HCT116 (cell line): ENCODE measurements at regions not wholly inside any gene's neighbourhood (a gene's known extent, or its start where the extent isn't known, plus 50 kb on each side); places are given as distances from the start of the nearest gene placed in this dataset.

Experiments
- ATAC-seq: fragments of 200-7000 bp; cut with Tn5 transposase; 2 replicates; pipeline ENCODE4 v1.9.1; 2020; ENCODE audit warnings: mild to moderate bottlenecking, moderate library complexity
- BruUV-seq: library from RNA; stranded (reverse); fragments of 400-500 nt; replicated peaks from 2 replicates; lab custom pipeline; 2021; lab: Mats Ljungman, UMichigan
- CTCF ChIA-PET: fragments of 300-600 bp; sonication (Branson Sonifier 250); formaldehyde crosslinking; loops from one replicate; lab custom pipeline; 2021; ENCODE audit warnings: antibody characterized with exemption; lab: Charles Lee
- POLR2A ChIA-PET: fragments of 300-600, 350-600 bp; sonication (Branson Sonifier 250); formaldehyde crosslinking; loops from one replicate; lab custom pipeline; 2021; ENCODE audit warnings: antibody characterized with exemption; lab: Charles Lee
- RAD21 ChIA-PET, 2 experiments: fragments of 300-600 bp; sonication (Branson Sonifier 250); formaldehyde crosslinking; loops; one replicate each; lab custom pipeline; 2023; ENCODE audit warnings: low total read pairs in 2 of 2; ENCODE audit not compliant: uncharacterized antibody in 2 of 2, unreplicated experiment in 2 of 2, low non-redundant PET in 1 of 2; lab: Charles Lee
- DNase-seq: peaks from one replicate; pipeline ENCODE4 v3.0.0-alpha.2; 2010; ENCODE audit warnings: low read depth, low spot score
- H2AFZ ChIP-seq: fragments of 200-600 bp; shearing (Covaris generic), sonication (generic); 2 replicates; pipeline ENCODE4 v1.6.1; 2017; ENCODE audit warnings: low read depth, mixed run types, mixed read lengths, antibody characterized with exemption, low read length; ENCODE audit not compliant: poor library complexity, severe bottlenecking
- H3K27ac ChIP-seq: 2 replicates; pipeline ENCODE4 v1.5.1; 2012; ENCODE audit warnings: low read depth, low read length
- H3K27me3 ChIP-seq: fragments of 200-600 bp; sonication (generic); 2 replicates; pipeline ENCODE4 v1.6.1; 2016; ENCODE audit warnings: mixed run types, low read length, mixed read lengths; ENCODE audit not compliant: insufficient read depth
- H3K36me3 ChIP-seq, 2 experiments: fragments of 200-500 bp in 1 of 2; fragments of 200-600 bp in 1 of 2; sonication (Bioruptor generic) in 1 of 2; sonication (generic) in 1 of 2; 2 replicates each; pipeline versions ENCODE4 v1.5.1 to v1.6.1; 2014 to 2016; ENCODE audit warnings: low read length in 2 of 2, inconsistent platforms in 1 of 2, mixed read lengths in 1 of 2, mixed run types in 1 of 2; ENCODE audit not compliant: insufficient read depth in 2 of 2, control insufficient read depth in 1 of 2
- H3K4me1 ChIP-seq, 2 experiments: fragments of 200-600 bp in 1 of 2; sonication (generic) in 1 of 2; 2 replicates each; pipeline versions ENCODE4 v1.5.1 to v1.6.1; 2012 to 2017; ENCODE audit warnings: low read length in 2 of 2, inconsistent platforms in 1 of 2, mild to moderate bottlenecking in 1 of 2, mixed read lengths in 1 of 2, mixed run types in 1 of 2, moderate library complexity in 1 of 2; ENCODE audit not compliant: insufficient read depth in 2 of 2, control insufficient read depth in 1 of 2
- H3K4me2 ChIP-seq: fragments of 200-600 bp; sonication (generic); 2 replicates; pipeline ENCODE4 v1.6.1; 2017; ENCODE audit warnings: mixed run types, low read length, mixed read lengths
- H3K4me3 ChIP-seq, 2 experiments: fragments of 200-600 bp in 1 of 2; sonication (generic) in 1 of 2; replicated peaks in 1 of 2; 2 replicates each; pipeline ENCODE4 v1.5.1; 2011 to 2016; ENCODE audit warnings: low read length in 2 of 2, control low read depth in 1 of 2, low read depth in 1 of 2, mild to moderate bottlenecking in 1 of 2, mixed read lengths in 1 of 2, mixed run types in 1 of 2
- H3K79me2 ChIP-seq: fragments of 200-600 bp; sonication (generic); 2 replicates; pipeline ENCODE4 v1.6.1; 2017; ENCODE audit warnings: mild to moderate bottlenecking, mixed run types, low read length, moderate library complexity, mixed read lengths; ENCODE audit not compliant: insufficient read depth
- H3K9ac ChIP-seq: fragments of 200-600 bp; sonication (generic); 2 replicates; pipeline ENCODE4 v1.6.1; 2016; ENCODE audit warnings: low read length, mixed read lengths
- H3K9me2 ChIP-seq: fragments of 200-600 bp; sonication (generic), shearing (Covaris generic); 2 replicates; pipeline ENCODE4 v1.6.1; 2017; ENCODE audit warnings: mixed run types, mild to moderate bottlenecking, moderate library complexity; ENCODE audit not compliant: insufficient read depth
- H3K9me3 ChIP-seq, 2 experiments: fragments of 200-500 bp in 1 of 2; fragments of 200-600 bp in 1 of 2; sonication (Bioruptor generic) in 1 of 2; sonication (generic) in 1 of 2; 2 replicates each; pipeline ENCODE4 v1.6.1; 2014 to 2017; ENCODE audit warnings: low read length in 2 of 2, mixed read lengths in 2 of 2, inconsistent platforms in 1 of 2, low read depth in 1 of 2, mild to moderate bottlenecking in 1 of 2, mixed run types in 1 of 2, moderate library complexity in 1 of 2; ENCODE audit not compliant: control insufficient read depth in 1 of 2, insufficient read depth in 1 of 2
- H4K20me1 ChIP-seq: fragments of 200-600 bp; sonication (generic), shearing (Covaris generic); 2 replicates; pipeline ENCODE4 v1.6.1; 2017; ENCODE audit warnings: mixed run types, mild to moderate bottlenecking, moderate library complexity; ENCODE audit not compliant: insufficient read depth
- CBX3 ChIP-seq: IDR thresholded peaks from 2 replicates; pipeline ENCODE4 v1.6.1; 2012; ENCODE audit warnings: low read depth
- EGR1 ChIP-seq: IDR thresholded peaks from 2 replicates; pipeline ENCODE4 v1.6.1; 2012; ENCODE audit warnings: low read depth
- ELF1 ChIP-seq: IDR thresholded peaks from 2 replicates; pipeline ENCODE4 v1.6.1; 2012; ENCODE audit warnings: low read depth, borderline replicate concordance
- EZH2phosphoT487 ChIP-seq: fragments of 200-600 bp; IDR thresholded peaks from 2 replicates; pipeline ENCODE4 v1.6.1; 2018; ENCODE audit warnings: antibody characterized with exemption, borderline replicate concordance
- FOSL1 ChIP-seq: IDR thresholded peaks from 2 replicates; pipeline ENCODE4 v1.6.1; 2012; ENCODE audit warnings: low read depth
- JUND ChIP-seq: IDR thresholded peaks from 2 replicates; pipeline ENCODE4 v1.6.1; 2012
- POLR2A ChIP-seq: IDR thresholded peaks from 2 replicates; pipeline ENCODE4 v1.7.0; 2011; ENCODE audit warnings: borderline replicate concordance; ENCODE audit not compliant: insufficient read depth, insufficient read length; ENCODE audit errors: extremely low read depth
- POLR2AphosphoS5 ChIP-seq: IDR thresholded peaks from 2 replicates; pipeline ENCODE4 v1.6.1; 2011; ENCODE audit warnings: mild to moderate bottlenecking, low read depth, low read length, moderate library complexity
- RAD21 ChIP-seq: IDR thresholded peaks from 2 replicates; pipeline ENCODE4 v1.6.1; 2012; ENCODE audit warnings: low read depth, mild to moderate bottlenecking
- SIN3A ChIP-seq: IDR thresholded peaks from 2 replicates; pipeline ENCODE4 v1.6.1; 2012; ENCODE audit warnings: low read depth
- SRF ChIP-seq: IDR thresholded peaks from 2 replicates; pipeline ENCODE4 v1.6.1; 2012; ENCODE audit warnings: low read depth
- TCF7L2 ChIP-seq: IDR thresholded peaks from 2 replicates; pipeline ENCODE4 v1.7.0; 2011; ENCODE audit warnings: borderline replicate concordance, inconsistent platforms; ENCODE audit not compliant: insufficient read depth, insufficient read length; ENCODE audit errors: extremely low read depth
- ZFX ChIP-seq: fragments of 450-650 bp; IDR thresholded peaks from 2 replicates; pipeline ENCODE4 v1.6.1; 2017
- ZNF274 ChIP-seq: fragments of 200-500 bp; sonication (Bioruptor generic); IDR thresholded peaks from 2 replicates; pipeline ENCODE4 v1.6.1; 2014; ENCODE audit warnings: mild to moderate bottlenecking, low read depth, low read length, inconsistent platforms
- intact Hi-C: fragments of 100-400 bp; cut with micrococcal nuclease; formaldehyde crosslinking; loops from 2 replicates; pipeline ENCODE4 v1.10.0; 2022
- TF ChIP-seq, protein P1 (sequence below): IDR thresholded peaks from 2 replicates; pipeline ENCODE4 v1.6.1; 2012
- TF ChIP-seq, protein P2 (sequence below): IDR thresholded peaks from 2 replicates; pipeline ENCODE4 v1.6.1; 2012
- TF ChIP-seq, protein P3 (sequence below), 3 experiments: fragments of 200-600 bp in 1 of 3; sonication (generic) in 1 of 3; IDR thresholded peaks in 2 of 3; conservative IDR thresholded peaks in 1 of 3; 2 replicates each; pipeline ENCODE4 v1.5.1; 2012 to 2017; ENCODE audit warnings: low read depth in 2 of 3, low read length in 2 of 3, antibody characterized with exemption in 1 of 3, borderline replicate concordance in 1 of 3, control low read depth in 1 of 3, mild to moderate bottlenecking in 1 of 3, mixed read lengths in 1 of 3, mixed run types in 1 of 3, moderate library complexity in 1 of 3; ENCODE audit not compliant: insufficient read depth in 1 of 3
- TF ChIP-seq, protein P4 (sequence below): IDR thresholded peaks from 2 replicates; pipeline ENCODE4 v1.6.1; 2012; ENCODE audit warnings: low read depth

DNA sequence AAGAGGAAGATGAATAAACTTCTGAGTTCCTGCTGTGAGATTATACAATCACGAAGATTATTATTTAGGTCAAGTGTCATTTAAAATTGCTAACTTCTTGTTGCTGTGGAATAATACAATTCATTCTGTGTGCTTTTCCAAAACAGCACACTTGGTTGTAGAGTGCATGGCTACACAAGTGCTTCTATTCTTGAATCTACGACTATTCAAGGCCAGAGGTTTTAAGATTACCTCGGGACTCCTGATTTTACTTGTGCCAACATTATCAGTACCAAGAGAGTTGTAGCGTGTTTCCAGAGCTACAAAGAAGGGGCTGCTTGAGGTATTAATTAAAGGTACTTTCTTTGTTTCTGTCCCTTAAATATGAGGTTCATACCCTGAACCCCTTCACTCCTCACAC lies 234.0 kb upstream of the PCDH9 start:
- ChIA-PET POLR2A (no interaction called here), RAD21 (no interaction called here), CTCF (no interaction called here)
- Histone ChIP-seq H2AFZ (no peak overlapping the region), H3K36me3 (no peaks in the 10 kb centered on the region), H3K9me2 (no peaks in the 10 kb centered on the region), H3K4me1 (no peaks in the 10 kb centered on the region), H3K4me2 (no peak overlapping the region), H3K9me3 (no peaks in the 10 kb centered on the region), H3K79me2 (no peaks in the 10 kb centered on the region), H3K4me3 (no peak overlapping the region), H3K27me3 (no peaks in the 10 kb centered on the region), H3K9ac (no peak overlapping the region), H3K27ac (no peak overlapping the region), H4K20me1 (no peaks in the 10 kb centered on the region)
- no TSS peak for BruUV-seq
- DNase-seq (no peak), ATAC-seq (no peak)
- intact Hi-C loops = no loop called here
- TF ChIP-seq EGR1 (no peak), EZH2phosphoT487 (no peak), RAD21 (no peak), FOSL1 (no peak), SRF (no peak), CBX3 (no peak), POLR2A (no peak), ELF1 (no peak), JUND (no peak), ZFX (no peak), POLR2AphosphoS5 (no peak), SIN3A (no peak), TCF7L2 (no peak), ZNF274 (no peak)
- TF ChIP-seq, protein P1, sequence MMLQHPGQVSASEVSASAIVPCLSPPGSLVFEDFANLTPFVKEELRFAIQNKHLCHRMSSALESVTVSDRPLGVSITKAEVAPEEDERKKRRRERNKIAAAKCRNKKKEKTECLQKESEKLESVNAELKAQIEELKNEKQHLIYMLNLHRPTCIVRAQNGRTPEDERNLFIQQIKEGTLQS = no peak
- TF ChIP-seq, protein P2, sequence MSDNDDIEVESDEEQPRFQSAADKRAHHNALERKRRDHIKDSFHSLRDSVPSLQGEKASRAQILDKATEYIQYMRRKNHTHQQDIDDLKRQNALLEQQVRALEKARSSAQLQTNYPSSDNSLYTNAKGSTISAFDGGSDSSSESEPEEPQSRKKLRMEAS = no peak
- TF ChIP-seq, protein P3, sequence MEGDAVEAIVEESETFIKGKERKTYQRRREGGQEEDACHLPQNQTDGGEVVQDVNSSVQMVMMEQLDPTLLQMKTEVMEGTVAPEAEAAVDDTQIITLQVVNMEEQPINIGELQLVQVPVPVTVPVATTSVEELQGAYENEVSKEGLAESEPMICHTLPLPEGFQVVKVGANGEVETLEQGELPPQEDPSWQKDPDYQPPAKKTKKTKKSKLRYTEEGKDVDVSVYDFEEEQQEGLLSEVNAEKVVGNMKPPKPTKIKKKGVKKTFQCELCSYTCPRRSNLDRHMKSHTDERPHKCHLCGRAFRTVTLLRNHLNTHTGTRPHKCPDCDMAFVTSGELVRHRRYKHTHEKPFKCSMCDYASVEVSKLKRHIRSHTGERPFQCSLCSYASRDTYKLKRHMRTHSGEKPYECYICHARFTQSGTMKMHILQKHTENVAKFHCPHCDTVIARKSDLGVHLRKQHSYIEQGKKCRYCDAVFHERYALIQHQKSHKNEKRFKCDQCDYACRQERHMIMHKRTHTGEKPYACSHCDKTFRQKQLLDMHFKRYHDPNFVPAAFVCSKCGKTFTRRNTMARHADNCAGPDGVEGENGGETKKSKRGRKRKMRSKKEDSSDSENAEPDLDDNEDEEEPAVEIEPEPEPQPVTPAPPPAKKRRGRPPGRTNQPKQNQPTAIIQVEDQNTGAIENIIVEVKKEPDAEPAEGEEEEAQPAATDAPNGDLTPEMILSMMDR (IDR thresholded peaks at IDR 0.05 in 2 of 3, conservative IDR thresholded peaks at IDR 0.05 in 1 of 3; ENCODE audit: borderline replicate concordance in 1 of 3, insufficient read depth in 1 of 3, low read depth in 2 of 3, low read length in 2 of 3) = no peak
- TF ChIP-seq, protein P4, sequence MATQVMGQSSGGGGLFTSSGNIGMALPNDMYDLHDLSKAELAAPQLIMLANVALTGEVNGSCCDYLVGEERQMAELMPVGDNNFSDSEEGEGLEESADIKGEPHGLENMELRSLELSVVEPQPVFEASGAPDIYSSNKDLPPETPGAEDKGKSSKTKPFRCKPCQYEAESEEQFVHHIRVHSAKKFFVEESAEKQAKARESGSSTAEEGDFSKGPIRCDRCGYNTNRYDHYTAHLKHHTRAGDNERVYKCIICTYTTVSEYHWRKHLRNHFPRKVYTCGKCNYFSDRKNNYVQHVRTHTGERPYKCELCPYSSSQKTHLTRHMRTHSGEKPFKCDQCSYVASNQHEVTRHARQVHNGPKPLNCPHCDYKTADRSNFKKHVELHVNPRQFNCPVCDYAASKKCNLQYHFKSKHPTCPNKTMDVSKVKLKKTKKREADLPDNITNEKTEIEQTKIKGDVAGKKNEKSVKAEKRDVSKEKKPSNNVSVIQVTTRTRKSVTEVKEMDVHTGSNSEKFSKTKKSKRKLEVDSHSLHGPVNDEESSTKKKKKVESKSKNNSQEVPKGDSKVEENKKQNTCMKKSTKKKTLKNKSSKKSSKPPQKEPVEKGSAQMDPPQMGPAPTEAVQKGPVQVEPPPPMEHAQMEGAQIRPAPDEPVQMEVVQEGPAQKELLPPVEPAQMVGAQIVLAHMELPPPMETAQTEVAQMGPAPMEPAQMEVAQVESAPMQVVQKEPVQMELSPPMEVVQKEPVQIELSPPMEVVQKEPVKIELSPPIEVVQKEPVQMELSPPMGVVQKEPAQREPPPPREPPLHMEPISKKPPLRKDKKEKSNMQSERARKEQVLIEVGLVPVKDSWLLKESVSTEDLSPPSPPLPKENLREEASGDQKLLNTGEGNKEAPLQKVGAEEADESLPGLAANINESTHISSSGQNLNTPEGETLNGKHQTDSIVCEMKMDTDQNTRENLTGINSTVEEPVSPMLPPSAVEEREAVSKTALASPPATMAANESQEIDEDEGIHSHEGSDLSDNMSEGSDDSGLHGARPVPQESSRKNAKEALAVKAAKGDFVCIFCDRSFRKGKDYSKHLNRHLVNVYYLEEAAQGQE = no peak
- TF ChIP-seq, all 23 proteins: peak for 0
